ENCODE measurements at regions not wholly inside any gene's neighbourhood (a gene's known extent, or its start where the extent isn't known, plus 50 kb on each side); places are given as distances from the start of the nearest gene placed in this dataset.
A peak's percentile ranks its signal among the peaks of the same experiment; 100 is the strongest.

DNA sequence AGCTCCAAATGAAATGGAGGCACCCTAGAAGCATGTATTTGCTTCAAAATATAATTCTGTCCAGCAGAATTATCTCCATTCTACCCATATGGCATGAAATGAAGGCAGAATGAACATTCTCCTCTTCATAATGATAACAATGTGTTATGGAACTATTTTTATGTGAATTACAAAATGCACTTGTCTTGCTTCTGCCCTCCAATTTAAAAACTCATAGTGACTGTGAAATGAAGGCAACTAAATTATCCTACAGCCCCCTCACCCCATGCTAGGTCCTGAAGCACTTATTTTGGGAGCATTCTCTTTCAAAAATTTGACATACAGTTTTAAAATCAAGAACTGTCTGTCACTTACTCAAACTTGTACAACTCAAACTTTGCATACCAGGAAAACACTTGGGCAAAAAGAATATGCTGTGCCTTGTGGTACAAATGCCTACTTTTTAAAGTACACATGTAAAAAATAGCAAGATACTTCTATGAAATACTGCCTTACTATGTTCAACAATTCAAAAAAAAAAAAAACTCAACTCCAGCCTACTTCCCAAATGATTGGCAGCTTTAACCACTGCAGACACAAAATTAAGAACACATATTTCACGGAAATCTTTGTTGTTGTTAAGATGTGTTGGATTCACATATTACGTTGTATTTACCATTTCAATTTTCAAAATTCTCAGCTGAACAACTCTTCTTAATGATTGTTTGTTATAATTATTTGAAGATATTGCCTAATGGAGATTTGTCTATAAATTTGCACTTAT, 213.3 kb upstream of the NFIA start:
- no peak overlapping the region for H3K4me3 ChIP-seq
- H3K27me3 ChIP-seq, result peaks cover 16 to 23% of the 10 kb centered on the region in 2 donors
- intact Hi-C loops (cut with DNase I), result no loop called here
- H3K27ac ChIP-seq, result no peak overlapping the region
- DNase-seq (no peak), ATAC-seq (no peak)
- H3K36me3 ChIP-seq, result no peaks in the 10 kb centered on the region
- H3K4me1 ChIP-seq, result peaks cover 0 to 3% of the 10 kb centered on the region in 2 donors
- H3K9me3 ChIP-seq, result no peaks in the 10 kb centered on the region
- TF ChIP-seq, protein P1, sequence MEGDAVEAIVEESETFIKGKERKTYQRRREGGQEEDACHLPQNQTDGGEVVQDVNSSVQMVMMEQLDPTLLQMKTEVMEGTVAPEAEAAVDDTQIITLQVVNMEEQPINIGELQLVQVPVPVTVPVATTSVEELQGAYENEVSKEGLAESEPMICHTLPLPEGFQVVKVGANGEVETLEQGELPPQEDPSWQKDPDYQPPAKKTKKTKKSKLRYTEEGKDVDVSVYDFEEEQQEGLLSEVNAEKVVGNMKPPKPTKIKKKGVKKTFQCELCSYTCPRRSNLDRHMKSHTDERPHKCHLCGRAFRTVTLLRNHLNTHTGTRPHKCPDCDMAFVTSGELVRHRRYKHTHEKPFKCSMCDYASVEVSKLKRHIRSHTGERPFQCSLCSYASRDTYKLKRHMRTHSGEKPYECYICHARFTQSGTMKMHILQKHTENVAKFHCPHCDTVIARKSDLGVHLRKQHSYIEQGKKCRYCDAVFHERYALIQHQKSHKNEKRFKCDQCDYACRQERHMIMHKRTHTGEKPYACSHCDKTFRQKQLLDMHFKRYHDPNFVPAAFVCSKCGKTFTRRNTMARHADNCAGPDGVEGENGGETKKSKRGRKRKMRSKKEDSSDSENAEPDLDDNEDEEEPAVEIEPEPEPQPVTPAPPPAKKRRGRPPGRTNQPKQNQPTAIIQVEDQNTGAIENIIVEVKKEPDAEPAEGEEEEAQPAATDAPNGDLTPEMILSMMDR (IDR thresholded peaks at IDR 0.05), result no peak

DNA sequence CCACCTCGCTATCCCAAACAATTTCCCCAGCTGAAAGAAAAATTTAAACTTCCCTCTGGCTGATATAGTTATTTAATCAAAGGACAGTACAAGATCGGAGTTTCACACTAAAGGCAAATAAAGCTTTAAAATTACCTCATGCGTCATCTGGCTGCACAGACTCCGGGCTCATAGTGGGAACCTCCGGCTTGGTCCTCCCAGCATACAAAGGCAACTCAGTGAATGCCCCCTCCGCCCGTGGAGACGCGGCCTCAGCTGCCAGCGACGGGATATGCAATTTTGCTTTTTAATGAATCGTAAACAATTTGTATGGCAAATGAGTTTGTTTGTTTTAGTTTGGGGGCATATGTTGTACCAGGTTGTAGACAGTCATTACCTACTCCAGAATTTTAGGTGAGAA, 214.6 kb upstream of the NFIA start:
- intact Hi-C loops (cut with DNase I), result no loop called here
- Histone ChIP-seq H3K36me3 (no peaks in the 10 kb centered on the region), H3K27me3 (peaks cover 16 to 23% of the 10 kb centered on the region in 2 donors), H3K27ac (no peak overlapping the region), H3K4me3 (no peak overlapping the region), H3K9me3 (no peaks in the 10 kb centered on the region), H3K4me1 (peaks cover 0 to 3% of the 10 kb centered on the region in 2 donors)
- TF ChIP-seq, protein P1 (IDR thresholded peaks at IDR 0.05), result no peak
- no peak for DNase-seq
- no peak for ATAC-seq

DNA sequence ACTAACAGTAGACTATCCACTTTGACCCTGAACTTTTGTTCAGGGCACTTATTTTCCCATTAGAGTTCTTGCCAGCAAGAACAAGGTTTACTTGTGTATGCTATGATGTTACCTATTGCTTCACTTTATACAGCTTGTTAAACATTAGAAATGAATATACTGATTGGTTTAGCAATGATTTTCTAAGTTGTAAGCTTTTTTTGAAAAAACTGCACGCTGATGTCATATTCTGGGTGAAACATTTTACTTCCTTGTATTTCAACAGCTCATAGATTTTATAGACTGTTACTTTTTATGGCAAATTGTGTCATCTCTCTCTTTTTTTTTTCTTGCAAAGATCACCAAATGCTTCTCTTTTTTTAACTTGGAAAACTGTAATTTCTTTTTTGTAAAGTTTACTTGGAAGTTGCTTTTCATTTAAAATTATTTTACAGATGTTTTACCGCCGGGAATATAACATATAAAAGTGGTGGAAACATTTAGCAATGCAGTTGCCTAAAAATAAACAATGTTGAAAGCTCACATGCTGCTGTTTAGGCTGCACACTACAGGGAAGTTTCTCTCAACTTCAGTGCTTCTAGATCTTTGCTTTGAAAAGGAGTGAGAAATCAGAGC, 215.3 kb upstream of the NFIA start:
- H3K36me3 ChIP-seq, result no peaks in the 10 kb centered on the region
- TF ChIP-seq, protein P1 (IDR thresholded peaks at IDR 0.05), result no peak
- H3K27ac ChIP-seq, result no peak overlapping the region
- peaks cover 16 to 23% of the 10 kb centered on the region in 2 donors for H3K27me3 ChIP-seq
- DNase-seq, result peak in 2 of 4 donors; percentile 41
- ATAC-seq, result peak; percentile 27
- intact Hi-C loops (cut with DNase I), result no loop called here
- H3K4me1 ChIP-seq, result peaks cover 0 to 3% of the 10 kb centered on the region in 2 donors
- H3K4me3 ChIP-seq, result no peak overlapping the region
- H3K9me3 ChIP-seq, result no peaks in the 10 kb centered on the region

DNA sequence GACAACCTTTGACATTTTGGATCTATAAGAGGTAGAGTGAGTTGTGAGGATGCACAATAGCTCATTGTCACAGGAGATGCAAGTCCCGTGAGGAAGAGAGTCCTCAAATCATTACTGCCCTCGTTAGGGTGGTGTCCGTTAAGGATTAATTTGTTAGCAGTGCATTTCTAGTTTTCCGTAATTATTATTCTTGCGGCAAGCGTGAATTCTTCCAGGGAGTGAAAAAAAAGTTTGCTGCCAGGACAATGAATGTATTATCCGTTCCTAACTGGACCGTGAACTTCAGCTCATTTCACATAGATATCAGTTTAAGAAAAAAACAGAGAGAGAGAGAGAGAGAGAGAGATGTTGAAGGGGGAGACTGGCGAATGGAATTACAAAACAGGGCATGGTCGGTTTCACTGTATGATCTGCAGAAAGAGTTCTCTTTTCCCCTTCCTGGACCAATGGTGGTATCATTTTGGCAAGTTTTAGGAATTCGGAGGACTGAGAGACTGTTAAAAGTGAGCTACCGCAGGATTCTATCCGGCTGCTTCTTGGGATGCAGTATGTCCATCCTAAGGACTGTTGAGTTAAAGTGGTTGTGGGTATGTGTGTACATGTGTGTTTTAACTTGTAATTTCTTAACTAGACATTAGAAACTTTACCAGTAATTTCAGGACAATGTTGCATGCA, 216.0 kb upstream of the NFIA start:
- intact Hi-C loops (cut with DNase I), result no loop called here
- TF ChIP-seq, protein P1 (IDR thresholded peaks at IDR 0.05), result no peak
- Histone ChIP-seq H3K4me1 (peaks cover 0 to 3% of the 10 kb centered on the region in 2 donors), H3K27ac (no peak overlapping the region), H3K36me3 (no peaks in the 10 kb centered on the region), H3K4me3 (no peak overlapping the region), H3K27me3 (peaks cover 16 to 23% of the 10 kb centered on the region in 2 donors), H3K9me3 (no peaks in the 10 kb centered on the region)
- DNase-seq (no peak), ATAC-seq (no peak)

DNA sequence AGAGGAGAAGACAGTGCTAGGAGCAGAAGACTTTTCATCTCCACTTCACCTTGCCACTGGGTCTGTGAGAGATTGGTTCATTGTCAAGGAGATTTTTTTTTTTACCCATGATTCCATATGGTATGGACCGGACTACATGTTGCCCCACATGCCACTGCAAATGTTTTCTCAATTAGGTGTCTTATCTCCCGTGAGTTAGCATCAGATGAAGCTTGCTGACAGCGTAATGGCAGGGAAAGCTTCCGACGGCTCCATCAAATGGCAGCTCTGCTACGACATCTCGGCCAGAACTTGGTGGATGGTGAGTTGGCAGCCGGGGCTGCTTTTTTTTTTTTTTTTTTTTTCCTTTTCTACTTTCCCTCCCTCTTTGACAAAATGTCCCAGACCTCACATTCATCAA, 217.2 kb upstream of the NFIA start:
- H3K4me3 ChIP-seq, result no peak overlapping the region
- H3K9me3 ChIP-seq, result no peaks in the 10 kb centered on the region
- H3K36me3 ChIP-seq, result no peaks in the 10 kb centered on the region
- H3K27me3 ChIP-seq, result peaks cover 16 to 23% of the 10 kb centered on the region in 2 donors
- DNase-seq, result no peak
- peaks cover 0 to 3% of the 10 kb centered on the region in 2 donors for H3K4me1 ChIP-seq
- intact Hi-C loops (cut with DNase I), result no loop called here
- H3K27ac ChIP-seq, result no peak overlapping the region
- no peak for ATAC-seq
- TF ChIP-seq, protein P1 (IDR thresholded peaks at IDR 0.05), result no peak

Measured in left lung (tissue), 4 donors.